Glomerular visceral epithelial cell (primary cell): ENCODE measurements at regions not wholly inside any gene's neighbourhood (a gene's known extent, or its start where the extent isn't known, plus 50 kb on each side); places are given as distances from the start of the nearest gene placed in this dataset.

ENCODE experiments used
- DNase-seq: peaks from one replicate; pipeline ENCODE4 v3.0.0-alpha.2; 2016; ENCODE audit errors: extremely low spot score

DNA sequence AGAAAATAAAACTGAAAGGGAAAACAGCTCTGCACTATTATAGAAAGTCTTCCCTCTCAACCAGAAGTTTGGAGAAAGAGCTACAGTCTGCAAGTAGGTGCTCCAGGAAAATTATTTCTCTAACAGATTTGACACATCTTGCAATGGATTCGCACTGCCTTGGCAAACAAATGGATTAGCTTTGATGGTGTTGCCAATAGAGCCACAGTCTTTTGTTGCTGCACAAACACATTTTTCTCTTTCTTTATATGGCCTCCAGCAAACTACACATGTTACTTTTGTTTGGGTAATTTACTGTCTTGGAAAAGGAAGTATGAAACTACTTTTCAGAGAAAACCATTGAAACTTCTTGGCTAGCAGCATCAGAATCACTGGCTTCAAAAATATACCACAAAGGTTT, 523.1 kb downstream of the EFNA5 start:
- DNase-seq, result no peak

DNA sequence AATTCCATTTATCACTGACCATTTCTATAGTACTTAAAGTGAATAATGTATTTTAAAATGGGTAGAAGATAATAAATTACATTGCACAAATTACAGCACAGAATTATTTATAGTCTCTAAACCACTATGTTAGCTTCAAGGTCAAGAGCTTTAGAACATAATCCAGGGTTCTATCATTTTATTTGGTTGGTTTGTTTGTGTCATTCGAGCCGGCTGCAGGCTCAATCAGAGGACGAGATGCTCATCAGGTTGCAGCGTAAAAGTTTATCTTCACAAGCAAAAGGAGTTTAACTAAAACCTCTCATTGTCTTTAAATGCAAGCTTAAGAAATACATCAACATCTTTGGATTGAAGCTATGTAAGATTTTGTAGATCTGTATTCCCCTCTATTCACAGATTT, 523.8 kb downstream of the EFNA5 start:
- DNase-seq, result no peak

DNA sequence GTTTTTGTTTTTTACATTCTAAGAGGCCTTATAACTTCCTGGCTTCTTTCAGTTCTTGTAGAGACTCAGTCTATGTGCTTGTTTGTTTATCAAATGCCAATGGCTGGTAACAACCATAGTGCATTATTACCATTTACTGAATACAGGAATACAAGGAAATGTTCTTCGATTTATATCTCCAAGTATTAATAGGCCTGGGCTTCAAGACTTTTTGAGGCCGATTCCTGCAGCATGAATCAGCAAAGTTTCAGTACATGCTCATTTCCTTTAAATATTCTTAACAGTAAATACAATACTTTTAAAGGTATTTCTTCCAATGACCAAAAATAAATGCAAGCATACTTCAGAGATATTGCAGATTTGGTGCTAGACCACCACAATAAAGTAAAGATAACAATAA, 535.3 kb downstream of the EFNA5 start:
- no peak for DNase-seq

DNA sequence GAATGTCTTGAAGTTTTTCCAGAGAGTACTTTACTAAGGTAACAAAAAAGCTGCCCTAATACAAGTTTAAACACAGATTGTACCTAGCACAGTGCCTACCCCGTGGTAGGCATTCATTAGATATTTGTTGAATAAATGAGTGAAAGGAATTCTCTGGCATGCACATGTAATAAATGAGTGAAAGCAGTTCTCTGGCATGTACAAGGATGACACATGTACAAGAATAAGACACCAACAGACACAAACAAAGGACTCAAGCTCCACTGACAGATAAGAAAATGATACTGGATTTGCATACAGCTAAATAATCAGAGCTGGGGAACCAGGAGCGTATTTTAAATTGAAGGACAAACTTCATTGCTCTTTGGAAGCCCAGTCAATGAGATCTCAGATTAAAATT, 535.8 kb downstream of the EFNA5 start:
- no peak for DNase-seq

DNA sequence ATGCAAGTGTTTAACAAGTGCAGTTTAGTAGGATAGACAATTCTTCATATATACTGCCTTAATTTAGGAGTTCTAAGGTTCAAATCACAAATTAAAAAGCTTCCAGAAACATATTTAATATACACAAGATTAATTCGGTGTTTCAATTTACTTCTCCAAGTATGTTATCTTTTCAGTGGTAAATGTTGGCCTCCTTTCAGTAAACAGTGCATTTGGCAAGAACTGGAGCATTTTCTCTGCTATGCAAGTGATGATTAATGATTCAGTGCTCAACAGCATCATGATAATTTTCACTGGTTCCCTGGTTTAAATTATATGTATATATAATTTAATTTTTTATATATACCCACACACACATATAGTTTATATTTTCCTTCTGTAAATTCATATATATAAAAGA, 541.7 kb downstream of the EFNA5 start:
- DNase-seq, result no peak

DNA sequence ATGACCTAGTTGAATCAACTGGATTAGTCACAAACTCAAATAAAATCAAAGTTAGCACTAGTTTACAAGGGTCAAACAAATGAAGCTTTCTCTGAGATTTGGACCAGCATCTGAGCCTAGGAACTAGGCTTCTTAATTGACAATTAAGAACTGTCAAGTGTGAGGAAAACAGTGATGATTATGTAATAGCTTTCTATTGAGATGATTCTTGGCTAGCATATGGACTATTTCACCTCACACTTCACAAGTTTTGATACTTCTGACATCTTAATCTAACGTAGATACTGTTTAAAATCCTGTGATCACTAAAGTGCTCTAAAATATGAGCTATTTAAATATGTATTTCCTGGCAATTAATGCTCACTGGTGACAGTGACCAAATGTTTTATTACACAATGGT, 542.9 kb downstream of the EFNA5 start:
- DNase-seq, result no peak

DNA sequence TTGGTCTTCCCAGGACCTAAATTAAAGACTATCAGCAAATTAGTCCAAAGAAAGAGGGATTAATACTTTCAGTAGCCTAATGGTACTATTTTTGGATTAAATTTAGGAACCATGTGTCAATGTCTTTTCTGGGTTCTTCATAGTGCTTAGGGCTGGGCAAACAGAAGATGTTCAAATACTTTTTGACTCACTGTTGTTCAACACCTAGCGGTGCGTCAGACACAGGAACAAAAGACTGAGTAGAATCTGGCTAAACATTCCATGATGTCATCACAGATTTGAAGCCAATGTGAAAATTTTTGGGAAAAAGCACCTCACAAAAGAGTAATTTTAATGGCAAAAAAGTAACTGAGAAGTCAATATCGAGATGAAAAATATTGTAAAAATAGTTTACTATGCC, 544.4 kb downstream of the EFNA5 start:
- DNase-seq, result no peak

DNA sequence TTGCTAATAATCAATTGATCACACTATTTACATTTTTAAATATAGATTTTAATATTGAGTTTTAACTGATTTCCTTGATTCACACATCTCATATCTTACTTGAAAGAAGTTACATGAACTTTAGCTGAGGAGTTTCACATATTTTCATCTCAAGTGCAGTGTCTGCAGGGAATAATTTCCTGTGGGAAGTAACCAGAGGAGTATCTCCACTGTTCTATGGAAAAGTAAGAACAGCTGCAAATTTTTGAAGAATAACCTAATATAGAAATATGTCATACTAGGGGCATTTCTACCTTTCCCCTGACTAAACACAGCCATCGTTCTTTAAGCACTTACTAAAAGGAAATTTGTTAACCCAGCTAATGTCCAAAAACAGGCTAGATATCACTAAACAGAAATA, 546.4 kb downstream of the EFNA5 start:
- DNase-seq, result no peak

DNA sequence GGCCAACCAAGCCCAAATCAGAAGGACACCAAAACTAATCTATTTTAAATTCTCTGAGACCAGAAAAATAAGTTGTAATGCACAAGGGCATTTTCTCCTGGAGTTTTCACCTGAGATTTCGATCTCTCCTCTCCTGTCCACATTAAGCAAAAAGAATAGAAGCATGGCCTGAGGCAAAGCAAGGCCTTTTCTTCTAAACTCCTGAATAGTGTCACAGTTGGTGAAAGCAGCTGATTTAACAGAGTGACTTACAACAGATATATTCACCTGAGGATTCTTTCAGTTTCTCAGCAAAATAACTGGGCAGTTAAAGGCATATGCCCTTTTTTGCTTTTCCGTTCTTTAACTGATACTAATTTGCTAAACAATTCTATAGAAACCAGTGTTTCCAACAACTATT, 547.7 kb downstream of the EFNA5 start:
- no peak for DNase-seq

DNA sequence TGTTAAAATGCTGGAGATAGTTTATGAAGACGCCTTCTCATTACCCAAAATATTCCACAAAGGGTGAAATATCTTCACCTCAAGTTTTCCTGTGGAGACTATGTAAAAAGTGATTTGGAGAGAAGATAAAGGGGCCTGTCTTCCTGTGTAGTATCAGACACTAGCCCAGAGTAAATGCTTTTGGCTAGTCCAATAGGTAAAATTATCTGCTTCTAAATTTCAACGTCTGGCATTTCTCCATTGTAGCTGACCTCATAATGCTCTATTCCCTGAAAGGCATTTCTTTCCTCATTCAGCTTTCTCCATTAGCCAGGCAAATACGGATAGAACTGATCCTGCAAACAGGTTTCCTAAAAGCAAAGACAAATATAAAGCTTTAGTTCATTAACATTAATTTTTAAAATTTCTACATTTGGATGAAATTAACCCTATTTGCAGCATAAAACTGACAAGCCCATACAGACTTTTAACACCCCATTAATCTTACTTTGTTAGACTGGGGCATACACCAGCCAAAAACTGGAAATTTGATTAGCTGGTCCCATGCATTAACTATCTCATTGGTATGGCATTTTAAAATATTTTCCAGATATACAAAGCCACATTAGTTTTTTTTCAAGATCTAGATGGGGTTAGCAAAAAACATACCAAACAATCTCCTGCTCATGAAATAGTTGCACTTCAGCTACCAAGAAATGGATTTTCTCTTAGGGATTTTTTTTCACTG, 548.8 kb downstream of the EFNA5 start:
- DNase-seq, result no peak

DNA sequence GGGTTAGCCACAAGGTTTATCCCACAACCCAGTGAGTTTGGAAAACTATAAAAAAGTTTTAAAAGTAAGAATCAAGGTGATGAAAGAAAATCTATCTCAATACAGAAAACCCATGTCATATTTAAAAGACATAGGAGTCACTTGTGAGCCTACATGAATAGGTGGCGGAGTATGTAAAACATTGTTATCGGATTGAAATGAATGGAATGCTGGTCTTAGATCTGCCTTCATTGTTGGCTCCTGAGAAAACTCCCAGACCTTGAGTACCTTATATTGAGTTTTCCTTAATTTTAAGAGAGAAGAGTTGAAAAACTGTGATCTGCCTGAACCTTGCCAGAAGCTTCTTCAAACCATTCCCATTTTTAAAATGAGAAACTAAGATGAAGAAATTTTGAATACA, 551.1 kb downstream of the EFNA5 start:
- DNase-seq, result no peak

DNA sequence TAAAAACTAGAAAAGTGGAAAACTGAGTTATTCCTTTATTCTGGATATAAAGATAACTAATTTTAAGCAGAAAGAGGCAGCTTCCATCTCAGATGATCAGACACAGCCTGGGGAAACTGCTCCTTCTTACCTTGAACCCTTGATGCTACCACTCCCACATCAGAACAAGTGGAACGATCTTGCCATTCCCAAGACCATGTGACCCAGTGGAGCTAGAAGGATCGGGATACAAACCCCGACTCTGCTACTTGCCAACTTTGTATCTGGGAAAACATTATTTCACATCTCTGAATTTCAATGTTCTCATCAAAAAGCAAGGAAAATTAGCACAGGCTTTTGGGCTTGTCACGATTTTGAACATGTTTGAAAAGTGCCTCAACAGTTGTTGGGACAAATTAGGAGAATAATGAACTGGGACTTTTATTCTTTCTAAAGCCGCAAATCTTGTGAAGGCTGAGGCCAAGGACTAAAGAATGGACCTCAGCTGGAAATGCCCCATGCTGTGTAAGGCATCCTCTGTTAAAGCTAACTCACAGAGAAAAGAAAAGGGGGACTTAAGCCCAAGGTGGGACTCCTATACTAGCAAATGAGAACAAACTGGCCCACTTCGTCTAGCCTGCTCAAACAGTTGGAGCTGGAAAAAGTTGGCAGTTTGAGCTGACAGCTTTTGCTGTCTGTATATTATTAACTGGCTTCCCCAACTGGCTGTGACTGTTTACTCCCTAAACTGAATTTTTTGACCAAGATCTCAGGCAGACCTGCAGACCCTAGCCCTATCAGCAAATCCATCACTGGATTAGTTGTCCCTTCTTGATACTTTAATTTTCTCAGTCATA, 552.3 kb downstream of the EFNA5 start:
- no peak for DNase-seq

DNA sequence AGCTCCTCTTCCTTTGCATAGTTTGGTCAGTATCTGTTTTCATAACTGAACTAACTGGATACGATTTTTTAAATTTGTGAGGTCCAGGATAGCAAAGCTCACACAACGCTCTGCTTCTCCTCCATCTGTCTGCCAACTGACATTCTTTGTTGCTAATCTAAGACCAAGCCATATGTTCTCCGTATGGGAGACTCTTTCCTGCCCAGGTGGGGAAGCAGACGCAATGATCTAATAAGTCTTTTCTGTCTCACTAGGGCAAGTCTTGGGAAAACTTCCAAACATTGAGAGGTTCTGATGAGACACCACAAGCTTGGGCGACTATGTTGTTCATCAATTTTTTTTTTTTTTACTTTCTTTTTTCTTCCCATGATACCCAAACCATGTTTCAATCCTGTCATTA, 558.5 kb downstream of the EFNA5 start:
- DNase-seq, result no peak

DNA sequence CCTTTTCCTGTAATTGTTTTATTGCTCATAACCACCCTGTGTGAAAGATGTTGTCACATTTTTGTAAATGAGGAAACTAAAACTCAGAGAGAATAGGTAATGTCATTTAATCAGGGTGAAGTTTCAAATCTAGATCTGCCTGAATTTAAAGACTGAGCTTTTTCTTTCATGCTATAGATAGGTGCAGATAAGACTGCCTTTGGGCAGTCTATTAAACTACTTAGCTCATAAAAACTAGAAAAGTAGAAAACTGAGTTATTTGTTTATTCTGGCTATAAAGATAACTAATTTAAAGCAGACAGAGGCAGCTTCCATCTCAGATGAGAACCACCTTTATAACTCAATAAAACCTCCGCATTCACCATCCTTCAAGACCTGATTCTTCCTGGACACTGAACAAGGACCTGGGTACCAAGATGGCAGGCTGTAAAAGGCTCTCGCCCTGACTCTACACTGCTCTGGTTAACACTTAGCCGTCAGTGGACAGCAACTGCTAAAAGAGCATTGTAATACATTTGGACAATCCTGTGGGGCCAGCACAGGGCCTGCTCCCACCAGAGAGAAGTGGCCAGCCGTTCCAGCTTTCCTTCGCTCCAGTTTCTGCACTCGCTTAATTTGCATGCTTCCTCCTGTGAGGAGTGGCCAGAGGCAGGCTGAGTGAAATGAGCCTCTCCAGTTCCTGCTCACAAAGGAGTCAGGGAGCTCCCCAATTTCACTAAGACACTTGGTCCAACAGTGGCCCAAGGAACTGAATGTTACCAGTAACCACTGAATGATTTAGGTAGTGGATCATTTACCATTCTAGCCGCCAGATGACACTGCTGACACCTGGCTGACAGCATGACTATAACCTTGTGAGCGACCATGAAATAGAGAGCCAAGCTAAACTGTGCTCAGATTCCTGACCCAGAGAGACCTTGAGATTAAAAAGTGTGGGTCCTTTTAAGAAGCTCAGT, 566.4 kb downstream of the EFNA5 start:
- DNase-seq, result peak; percentile 56

DNA sequence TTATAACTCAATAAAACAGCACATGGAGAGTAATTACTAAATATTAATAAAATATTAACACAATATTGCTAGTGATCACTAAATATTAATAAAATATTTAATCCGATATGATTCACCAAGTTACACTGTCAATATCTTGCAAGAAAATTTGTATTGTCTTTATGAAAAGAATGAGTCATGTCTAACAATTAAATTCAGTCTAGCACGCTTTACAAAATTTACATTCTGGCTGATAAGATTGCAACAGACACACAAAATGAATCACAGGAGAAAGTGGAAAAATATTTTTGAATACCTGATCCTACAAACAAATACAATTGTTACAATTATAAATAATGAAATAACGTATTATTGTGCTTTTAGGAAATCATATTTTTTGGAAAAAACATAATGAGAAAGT, 567.2 kb downstream of the EFNA5 start:
- DNase-seq, result no peak

DNA sequence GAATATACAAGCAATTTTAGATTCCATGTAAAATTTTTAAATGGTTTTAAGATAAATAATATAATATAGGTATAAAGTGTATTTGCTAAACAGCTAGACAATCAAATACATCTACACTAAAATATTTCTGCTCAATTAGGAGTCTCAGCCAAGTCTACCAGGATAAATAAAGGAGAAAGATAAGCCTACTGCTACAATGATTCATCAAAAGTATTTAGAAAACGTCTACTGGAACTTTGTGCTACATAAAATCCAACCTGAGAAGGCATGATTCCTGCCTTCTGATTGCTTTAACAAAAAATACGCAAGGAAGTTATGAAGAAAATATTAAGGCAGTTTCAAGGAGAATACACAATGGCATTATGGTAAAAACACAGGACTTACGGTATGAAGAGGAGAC, 570.6 kb downstream of the EFNA5 start:
- DNase-seq, result no peak

DNA sequence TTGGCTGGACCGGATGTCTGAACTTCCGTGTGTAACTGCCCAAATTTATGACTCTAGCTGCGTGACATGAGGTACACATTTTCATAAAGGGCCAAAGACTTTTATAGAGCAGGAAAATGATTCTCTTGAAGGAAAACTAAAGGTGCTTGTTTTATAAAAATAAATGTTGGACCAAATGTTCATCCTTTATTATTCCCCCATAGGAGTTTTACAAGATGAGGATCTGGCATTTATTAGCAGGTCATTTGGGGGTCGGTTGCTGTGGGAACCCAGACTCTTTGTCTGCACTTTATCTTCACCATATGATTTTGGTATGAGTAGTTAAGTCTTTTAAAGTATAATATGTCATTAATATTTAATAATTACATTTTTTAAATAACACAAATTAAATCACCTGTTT, 571.2 kb downstream of the EFNA5 start:
- no peak for DNase-seq

DNA sequence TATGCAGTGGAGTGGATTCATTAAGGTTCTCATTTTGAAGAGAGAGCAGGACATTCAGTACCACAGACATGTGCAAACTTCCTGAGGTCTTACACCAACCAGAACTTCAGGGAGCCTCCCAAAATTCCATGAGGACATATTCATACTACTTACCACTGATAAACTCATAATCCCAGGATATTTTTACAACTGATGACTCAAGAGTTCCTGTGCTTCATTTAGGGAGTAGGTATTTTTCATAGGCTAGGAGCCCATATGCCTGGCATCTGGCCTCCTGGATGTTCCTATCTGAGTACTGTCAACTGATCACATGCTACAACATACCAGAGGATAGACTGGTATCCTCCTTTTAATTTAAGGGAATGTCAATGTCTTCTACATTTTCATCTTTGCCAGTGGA, 578.0 kb downstream of the EFNA5 start:
- no peak for DNase-seq

DNA sequence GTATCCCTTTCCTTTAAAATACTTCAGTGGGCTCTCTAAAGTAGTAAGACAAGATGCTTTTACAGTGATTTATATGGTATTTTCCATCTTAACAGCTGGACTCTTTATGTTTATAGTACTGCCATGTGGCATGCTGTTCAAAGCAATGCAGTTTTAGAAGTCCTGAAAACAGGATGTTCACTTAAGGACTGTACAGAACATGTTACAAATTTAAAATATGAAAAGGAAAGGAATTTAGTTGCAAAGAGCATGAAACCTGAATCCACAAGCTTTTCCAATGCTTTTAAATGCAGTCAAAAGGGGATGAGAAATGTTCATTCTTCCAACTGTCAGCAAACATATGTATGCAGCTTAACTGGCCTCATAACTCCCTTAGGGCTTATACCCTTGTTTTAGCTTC, 580.2 kb downstream of the EFNA5 start:
- no peak for DNase-seq

DNA sequence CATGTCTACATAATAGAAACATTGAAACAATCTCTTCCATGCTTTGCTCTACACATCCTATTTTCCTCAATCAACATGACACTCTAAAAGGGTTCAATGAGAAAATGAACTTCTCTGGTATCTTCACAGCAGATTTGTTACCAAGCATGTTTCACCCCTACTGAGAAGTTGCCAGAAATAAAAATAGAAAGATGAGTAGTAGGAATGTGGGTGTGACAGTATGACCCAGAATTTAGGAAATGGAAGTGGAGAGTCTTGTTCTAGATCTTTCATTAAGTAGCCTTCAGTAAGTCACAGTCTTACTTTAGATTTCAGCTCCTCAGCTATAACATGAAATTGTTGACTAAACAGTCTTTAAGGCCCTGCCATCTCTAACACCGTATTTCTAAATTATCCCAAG, 581.8 kb downstream of the EFNA5 start:
- no peak for DNase-seq

DNA sequence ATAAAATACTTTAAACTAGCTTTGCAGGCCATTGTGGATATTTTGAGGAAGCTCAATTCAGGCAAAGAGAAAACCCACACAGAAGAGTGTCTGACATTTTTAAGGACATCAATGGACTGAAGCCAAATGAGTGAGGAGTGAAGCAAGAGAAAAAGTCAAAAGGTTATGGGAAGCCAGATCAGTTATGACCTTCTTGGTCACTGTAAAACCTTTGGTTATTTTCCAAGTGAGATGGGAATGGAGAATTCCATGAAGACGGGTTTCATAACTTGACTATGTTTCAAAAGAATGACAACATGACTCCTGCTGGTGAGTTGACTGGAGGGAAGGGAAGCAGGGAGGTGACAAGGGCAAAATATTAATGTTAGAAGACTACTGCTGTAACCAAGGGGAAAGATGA, 585.2 kb downstream of the EFNA5 start:
- no peak for DNase-seq

DNA sequence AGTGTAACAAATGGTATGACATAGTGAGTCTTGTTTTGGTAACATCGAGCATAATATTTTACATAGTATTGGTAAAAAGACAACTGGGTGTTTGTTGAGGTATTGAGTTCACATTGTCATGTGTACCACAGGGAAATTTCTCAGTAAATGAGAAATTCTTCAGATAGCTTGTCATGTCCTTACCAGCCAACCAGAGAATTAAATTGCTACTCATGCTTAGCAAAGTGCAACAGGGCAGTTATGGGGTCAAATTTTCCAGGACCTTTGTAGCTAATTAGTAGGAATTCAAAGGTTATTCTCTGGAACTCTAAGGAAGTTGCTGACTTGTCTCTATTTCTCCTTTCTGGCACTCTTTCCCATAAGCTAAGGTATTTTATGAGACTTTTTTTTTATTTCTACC, 595.7 kb downstream of the EFNA5 start:
- DNase-seq, result peak; percentile 66
